ENCODE measurements at regions not wholly inside any gene's neighbourhood (a gene's known extent, or its start where the extent isn't known, plus 50 kb on each side); places are given as distances from the start of the nearest gene placed in this dataset.

DNA sequence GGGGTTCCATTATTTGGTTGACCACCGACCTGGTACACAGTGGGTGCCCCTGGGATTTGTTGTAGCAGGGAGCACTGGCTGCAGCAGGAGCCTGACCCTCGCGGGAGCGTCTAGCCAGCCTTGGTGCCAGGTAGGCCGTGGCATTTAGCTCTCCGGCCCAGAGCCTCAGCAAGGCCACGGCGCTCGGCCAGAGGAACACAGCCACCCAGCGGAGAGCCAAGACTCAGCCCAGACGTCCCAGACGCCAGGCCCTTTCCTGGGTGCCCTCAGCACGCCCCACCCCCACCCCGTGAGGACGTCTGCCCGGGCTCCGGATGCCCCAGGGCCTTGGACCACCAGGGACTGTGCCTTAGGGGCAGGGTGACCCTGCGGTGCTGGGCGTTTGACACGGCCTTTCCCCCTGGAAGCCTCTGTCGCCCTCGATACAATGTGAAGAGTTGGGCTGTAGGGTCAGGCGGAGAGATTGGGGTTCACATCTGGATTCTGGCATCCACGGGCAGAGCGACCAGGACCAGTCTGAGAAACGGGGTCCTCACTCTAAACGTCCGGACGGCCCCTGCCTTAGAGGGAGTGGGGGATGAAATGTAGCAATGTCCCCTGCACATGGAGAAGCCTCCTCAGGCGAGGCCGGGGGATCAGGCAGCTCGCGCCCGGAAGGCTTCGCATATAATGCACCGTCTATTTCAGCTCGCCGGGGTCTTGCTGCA is 99.2 kb upstream of the FGF3 start:
- no peak for DNase-seq (ENCODE audit: low read depth)

DNA sequence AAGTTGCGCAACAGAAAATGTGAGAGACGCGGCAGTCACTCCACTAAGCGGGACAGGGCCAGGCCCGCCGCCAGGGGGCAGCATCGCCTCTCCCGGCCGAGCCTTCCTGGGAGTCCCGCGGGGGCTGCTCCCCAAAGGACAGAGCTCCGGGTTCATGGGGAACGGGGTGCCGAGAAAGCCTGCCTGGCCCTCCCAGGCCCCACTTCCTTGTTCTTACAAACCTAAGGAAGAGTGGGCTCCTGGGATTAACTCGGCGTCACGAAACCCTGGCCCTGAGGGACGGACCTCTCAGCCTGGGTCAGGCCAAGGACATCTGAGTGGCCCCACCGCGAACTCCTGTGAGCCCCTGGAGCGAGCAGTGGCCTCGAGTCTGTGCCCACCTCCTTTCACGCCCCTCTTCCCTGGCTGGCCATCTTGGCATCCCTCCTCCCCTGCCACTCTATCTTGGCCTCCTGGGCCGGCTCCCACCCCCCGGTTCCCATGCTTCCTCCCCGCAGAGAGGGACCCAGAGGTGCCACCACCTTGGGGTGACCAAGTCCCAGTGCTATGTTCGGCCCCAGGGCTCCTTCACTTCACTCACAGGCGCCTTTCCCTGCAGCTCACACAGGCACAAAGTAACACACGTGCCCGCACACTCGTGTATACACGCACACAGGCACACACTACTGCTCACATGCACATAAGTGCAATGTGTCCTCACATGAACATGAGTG is 99.9 kb upstream of the FGF3 start:
- peak; percentile 36 for DNase-seq (ENCODE audit: low read depth)

DNA sequence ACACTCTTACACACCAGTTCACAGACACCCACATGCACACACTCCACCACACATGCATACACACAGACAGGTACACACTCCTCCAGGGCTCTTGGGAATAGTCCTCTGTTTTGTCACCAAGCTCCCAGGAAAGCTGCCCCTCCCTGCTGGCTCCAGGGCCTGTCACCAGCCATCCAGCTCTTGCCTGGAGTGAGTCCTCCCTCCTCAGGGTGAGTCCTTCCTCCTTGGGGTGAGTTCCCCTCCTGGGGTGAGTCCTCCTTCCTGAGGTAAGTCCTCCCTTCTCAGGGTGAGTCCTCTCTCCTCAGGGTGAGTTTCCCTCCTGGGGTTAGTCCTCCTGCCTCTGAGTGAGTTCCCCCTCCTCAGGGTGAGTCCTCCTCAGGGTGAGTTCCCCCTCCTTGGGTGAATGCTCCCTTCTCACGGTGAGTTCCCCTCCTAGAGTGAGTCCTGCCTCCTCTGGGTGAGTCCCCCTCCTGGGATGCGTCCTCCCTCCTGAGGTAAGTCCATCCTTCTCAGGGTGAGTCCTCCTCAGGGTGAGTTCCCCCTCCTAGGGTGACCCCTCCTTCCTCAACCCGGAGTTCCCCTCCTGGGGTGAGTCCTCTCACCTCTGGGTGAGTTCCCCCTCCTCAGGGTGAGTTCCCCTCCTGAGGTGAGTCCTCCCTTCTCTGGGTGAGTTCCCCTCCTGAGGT is 100.6 kb upstream of the FGF3 start:
- DNase-seq (ENCODE audit: low read depth): no peak

DNA sequence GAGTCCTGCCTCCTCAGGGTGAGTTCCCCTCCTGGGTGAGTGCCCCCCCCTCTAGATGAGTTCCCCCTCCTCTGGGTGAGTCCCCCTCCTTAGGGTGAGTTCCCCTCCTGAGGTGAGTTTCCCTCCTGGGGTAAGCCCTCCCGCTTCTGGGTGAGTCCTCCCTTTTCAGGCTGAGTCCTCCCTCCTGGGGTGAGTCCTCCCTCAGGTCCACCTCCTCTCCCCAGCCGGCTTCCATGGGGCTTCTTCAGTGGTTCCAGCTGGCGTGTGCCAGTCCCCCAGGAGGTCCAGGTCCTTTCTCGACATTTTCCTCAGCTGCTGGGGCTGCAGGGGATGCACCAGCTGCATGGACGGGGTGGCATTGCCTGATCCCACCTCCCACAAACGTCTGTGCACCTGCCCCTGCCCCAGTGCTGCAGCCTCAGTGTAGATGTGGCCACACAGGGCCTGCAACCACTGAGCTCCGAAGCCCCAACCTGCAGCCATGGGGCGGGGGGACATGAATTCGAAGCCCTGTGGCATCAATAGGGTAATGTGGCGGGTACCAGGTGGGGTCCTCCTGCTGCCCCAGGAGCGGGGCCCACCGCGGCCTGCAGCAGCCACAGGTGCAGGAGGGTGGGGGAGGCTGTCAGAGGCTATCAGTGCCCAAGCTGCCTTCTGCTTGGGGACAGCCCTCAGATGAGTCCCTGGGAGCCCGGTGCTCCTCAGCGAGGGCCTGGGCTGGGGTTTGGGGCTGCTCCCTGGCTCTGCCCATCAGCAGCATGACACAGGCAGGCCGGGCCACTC is 101.3 kb upstream of the FGF3 start:
- no peak for DNase-seq (ENCODE audit: low read depth)

DNA sequence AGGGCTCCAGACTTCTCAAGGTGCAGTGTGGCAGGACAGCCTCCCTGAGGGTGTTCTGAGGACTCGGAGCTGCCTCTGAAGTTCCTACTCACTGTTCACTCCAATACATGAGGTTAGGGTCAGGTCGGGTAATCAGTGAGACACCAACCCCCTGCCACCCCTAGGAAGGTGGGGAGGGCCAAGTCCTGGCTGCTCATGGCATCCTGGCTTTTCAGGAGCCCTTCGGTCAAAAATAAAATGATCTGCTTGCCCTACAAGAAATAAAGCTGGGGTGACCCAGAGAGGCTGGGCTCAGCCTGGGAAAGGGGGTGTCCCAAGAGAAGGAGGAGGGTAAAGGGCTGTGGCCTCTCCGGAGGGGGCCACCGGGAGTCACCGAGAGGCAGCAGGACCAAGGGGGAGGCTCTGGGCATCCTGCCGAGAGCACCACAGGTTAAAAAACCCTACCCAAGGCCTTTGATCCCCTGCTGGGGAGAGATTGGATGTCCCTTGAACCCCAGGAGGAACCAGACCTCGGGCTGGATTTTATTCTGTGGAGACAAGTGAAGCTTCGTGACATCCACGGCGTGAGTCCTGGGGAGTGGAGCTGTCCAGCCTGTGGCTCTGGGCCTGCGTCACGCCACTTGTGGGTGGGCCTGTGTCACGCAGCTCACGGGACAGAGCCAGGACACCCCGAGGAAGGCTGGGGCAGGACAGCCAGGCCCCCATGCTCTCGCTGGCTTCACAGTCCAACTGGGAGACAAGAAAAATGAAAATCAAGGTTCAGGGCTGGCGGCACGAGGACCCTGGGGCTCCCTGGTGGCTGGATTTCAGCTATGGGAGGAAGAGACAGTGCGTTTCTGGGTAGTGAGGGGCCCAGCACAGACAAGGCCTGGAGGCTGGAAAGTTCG is 102.2 kb upstream of the FGF3 start:
- DNase-seq (ENCODE audit: low read depth): no peak

DNA sequence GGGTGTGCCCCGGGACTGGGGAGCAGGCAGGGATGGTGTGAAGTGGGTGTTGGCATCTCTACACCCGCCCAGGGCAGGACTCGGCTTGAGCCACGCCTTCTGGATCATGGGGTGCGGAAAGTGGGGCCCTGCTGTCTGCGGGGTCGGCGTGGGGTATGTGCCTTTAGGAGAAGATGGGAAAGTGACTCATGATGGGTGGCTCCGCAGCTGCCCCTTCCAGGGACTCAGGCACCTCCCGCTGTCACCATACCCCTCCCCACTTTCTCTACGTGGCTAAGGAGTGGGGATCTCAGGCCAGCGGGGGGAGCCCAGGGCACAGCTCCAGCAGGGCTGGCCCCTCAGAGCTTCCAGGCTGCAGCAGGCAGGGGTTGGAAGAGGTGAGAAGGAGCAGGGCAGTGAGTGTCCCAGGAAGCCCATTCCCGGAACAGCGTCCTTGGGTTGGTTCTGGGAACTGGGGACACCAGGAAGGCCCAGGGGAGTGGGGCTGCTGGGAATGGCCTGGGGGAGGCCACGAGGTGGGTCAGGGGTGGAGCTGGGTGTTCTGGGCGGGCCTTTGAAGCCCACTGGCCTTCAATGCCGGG is 102.9 kb upstream of the FGF3 start:
- no peak for DNase-seq (ENCODE audit: low read depth)

DNA sequence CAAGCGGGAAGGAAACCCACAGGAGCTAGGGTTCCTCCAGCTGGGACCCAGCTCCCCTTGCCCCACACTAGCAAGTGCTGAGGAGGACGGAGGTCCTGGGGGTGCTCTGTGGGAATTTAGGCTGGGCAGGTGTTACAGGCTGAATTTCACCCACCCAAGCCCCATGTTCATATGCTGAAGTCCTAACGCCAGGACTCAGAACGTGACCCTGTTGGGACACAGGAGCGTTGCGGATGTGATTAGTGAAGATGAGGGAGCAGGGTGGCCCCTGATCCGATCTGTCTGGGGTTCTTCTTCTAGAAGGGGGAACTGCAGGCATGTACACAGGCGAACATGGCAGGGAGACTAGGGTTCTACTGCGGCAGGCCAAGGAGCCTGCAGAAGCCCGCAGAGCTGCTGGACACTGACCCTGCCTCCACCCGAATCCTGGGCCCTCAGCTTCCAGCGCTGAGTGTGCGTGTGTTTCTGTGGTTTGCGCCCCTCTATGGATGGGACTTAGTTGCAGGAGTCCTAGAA is 103.4 kb upstream of the FGF3 start:
- no peak for DNase-seq (ENCODE audit: low read depth)

DNA sequence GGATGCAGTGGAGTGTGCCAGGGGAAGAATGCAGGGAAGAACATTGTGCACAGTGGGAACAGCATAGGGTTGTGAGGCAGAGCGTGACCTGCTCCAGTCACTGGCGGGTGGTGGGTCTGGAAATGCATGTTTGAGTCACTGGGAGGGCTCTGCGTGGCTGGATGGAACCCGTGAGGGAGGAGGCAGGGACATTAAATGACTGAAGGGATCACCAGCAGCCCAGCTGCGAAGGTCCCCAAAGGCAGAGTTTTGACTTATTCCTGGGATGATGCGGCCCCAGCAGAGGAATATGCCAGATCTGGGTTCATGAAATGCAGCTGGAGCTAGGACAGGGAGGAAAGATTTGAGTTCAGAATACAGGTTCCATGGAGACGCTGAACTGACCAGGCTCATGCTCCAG is 104.0 kb upstream of the FGF3 start:
- DNase-seq (ENCODE audit: low read depth): no peak

DNA sequence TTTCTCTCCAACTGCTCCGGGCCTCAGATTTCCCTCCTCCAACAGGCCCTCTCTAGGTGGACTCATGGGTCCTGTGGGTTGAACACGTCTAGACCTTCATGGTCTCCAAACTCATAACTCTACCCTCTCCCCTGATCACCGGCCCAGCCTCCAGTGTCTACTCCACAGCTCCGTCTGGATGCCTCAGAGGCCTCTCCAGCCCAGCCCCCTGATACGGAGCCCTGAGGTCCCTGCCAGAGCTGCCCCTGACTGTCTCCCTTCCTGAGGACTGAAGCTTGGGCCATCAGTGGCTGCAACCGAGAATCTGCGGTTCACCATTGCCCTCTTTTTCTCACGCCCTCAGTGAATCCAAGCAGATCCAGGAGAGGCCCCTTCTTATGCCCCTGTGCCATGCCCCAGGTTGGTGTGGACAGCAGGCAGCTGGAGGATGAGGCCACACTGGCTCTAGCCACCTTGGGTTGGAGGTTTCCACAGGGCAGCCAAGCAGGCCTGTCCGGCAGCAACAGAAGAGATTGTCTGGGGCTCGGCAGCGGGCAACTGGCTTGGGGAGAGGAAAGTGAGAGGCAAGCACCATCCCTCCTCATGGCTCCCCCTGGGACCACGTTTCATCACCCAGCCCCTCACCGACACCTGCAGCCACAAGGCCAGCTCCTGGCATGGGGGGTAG is 104.6 kb upstream of the FGF3 start:
- DNase-seq (ENCODE audit: low read depth): no peak

DNA sequence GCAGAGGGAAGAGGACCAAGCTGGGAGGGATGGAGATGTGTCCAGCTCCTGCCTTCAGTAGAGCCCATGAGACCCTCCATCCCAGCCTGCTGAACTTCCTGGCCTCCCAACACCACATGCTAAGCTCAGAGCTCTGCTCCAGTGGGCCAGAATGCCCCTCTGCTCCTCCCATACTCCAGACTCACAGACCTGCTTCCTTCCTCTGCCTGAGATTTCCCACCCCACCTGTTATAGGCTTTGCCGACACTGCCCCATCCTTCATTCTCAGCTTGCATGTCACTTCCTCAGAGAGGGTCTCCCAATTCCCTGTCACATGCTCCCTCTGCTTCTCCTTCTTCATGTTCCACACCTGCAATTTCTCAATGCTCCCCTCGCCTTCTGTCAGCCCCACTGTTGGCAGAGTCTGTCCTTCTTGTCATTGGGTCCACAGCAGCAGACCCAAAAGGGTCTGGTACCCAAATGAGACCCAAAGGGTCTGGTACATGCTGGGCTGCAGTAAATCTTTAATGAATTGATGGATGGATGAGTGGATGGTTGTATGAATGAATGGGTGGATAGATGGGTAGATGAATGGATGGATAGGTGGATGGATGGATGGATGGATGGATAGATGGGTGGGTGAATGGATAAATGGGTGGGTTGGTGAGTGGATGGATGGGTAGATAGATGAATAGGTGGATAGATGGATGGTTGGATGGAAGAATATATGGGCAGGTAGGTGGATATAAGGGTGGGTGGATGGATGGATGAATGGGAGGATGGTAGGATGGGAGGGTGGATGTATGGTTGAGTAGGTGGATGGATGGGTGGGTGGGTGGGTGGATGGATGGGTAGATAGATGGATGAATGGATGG is 105.3 kb upstream of the FGF3 start:
- no peak for DNase-seq (ENCODE audit: low read depth)

DNA sequence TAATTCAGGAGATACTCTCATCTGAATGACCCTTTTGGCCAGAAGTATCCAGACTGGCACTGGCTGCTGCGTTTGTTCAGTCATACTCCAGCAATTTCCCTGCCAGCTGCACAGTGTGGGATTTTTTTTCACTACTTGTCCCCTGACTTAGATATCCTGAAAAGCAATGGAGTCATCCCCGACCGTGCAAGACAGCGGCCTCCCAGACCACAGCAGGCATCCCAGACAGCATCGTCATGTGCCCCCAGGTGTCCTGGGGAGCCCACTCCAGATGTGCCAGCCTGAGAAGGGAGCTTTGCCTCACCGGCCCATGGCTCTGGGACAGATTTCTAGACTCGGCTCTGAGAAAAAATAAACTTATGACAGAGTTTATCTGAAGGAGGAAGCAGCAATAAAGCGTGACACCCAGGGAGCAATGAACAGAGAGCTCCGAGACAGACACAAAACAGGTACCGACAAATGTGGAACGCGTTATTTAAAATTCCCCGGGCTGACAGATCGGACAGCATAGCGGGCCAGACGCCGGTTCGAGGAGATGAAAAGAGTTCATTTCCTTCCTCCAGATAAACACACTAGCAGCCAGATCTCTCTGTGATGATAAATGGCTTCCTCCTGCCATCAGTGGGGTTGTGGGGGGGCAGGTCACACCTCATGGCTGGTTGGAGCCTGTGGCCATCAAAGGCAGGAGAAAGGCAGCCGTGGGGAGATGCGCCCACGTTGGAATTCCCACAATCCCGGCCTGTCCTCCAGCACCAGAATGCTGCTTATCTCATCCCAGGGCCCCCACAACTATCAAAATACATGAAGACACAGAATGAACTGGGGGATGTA is 106.4 kb upstream of the FGF3 start:
- DNase-seq (ENCODE audit: low read depth): no peak

DNA sequence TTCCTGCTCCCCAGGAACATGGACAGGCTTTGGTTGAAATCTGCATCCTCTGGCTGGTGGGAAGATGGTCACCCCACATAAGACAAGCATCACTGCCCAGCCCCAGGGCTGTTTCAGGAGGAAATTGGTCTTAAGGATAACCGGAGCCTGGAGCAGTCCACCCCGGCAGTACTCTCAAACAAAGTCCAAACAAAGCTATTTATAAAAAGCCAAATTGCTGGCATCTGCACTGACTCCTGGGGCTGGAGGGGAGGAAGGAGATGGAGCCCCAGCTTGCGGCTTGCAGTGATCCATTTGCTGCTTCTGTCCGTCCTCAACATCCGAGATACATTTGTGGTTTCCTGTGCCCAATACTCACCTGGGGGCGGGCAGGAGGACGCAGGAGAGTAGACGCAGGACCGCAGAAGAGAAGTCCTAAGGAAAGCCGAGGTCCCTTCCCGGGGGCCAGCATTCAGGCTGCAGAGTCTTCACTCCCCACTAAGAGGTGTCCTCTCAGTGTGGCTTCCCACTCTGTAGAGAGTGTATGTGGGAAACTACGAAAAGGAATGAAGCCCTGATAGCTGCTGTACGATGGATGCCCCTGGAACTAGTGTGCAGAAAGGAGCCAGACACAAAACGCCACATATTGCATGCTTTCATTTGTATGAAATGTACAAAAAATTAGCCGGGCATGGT is 107.3 kb upstream of the FGF3 start:
- no peak for DNase-seq (ENCODE audit: low read depth)

DNA sequence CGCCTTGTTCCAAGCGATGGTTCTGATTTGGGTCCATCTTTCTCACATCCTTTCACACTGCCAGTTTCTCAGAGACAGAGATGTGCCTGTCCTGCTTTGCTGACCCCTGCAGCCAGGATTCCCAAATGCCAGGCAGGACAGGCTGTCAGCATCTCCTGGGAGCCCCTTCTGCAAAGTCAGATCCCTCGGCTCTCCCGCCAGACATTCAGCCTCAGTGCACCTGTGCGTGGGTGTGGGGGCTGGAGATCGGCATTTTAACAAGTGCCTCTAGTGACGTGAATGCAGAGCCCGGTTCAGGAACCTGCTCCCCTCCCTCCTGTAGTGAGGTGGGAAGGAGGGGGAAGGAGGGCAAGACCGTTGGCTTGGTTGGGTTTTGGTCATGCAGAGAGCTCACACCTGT is 108.9 kb upstream of the FGF3 start:
- no peak for DNase-seq (ENCODE audit: low read depth)

DNA sequence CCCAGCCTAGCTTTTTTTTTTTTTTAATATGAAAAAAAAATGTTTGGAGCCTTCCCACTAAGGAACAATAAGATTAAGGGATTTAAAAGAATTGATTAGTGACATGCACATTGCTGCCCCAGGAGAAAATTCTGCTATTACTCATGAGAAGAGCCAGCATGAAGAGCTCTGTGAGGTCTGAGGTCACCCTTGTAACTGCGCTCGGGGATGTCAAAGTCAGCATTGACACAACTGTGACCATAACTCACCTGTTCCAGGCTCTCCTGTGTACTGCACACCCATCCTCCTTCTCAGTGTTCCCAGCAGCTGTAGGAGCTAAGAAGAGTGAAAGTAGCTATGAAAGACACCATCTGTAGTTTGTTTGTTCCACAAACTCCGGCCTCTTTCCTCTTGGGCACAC is 109.8 kb upstream of the FGF3 start:
- DNase-seq (ENCODE audit: low read depth): no peak

DNA sequence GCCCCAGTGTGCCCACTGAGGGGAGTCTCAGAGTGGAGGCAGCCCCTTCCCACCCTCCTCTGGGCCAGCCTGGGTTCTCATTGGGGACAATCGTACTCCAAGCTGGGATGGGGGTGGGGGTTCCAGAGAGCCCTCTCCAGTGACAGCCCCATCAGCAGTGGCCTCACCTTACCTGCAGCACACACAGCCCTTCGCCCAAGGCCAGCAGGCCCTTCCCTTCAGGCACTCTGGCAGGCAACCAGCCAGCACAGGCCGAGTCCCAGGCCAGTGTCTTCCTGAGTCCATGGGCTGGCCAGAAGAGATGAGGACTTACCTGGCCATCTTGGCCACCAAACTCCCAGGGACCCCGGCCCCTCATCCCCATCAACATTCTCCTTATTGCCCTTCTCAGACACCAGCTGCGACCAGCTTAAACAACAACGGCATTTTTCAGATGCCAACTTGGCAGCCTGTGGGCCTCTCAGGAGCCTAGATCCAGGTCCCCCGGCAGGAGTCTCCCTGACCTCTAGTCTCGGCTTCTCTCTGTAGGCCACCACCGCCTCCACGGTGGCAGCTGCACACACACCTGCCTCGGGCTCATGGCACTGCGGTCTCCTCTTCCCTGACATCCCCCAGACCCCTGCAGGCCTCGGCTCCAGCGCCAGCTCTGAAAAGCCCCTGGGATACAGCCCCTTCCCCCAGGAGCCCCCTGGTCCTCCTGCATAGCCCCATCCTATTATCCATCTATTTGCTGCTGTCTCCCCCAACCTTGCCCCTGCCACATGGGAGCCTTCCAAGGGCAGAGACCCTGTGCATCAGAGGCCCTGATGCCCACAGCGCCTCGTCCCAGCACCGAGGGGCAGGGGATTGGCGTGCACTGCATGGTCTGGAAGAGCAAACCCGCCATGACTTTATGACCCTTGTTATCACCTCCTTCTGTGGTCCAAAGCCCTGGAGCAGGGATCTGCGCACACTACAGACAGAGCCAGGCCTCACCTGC is 111.2 kb upstream of the FGF3 start:
- no peak for DNase-seq (ENCODE audit: low read depth)

DNA sequence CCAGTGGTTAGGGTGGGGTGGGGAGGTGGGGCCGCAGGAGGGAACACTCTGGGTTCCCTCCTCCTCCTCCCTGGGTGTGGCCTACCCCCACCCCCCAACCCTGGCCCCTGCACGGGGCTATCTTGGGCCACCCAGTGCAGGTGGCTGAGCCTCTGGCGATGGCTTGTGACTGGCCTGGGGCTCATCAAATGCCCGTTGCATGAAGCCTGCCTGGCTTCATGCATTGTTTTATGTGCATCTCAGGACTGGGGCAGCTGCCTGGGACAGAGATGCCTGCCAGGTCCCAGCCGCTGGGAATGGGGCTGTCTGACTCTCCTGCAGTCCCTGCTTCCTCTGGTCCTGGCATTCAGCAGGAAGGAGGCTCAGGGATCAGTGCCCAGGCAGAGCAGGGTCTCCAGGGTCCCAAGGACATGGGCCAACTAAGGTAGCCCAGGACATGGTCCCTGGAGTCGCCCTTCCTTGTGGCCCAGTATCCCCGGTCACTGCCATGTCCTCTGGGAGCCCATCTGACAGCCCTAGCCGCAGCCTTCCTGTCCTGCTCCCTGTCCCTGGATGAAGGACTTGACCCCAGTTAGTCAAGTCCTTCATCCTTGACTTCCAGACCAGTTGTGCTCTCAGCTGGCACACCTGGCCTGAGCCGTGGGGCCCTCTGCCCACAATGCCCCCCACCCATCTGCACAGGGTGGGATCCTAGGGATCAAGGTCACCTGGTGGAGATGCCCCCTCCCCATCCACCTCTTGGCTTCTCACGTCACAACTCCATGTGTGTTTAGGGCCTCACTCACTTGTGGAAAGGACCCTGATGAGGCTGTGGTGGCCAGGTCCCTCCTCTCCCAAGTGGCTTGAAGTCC is 112.1 kb upstream of the FGF3 start:
- no peak for DNase-seq (ENCODE audit: low read depth)

All from fibroblast of gingiva (primary cell).